ENCODE measurements at regions not wholly inside any gene's neighbourhood (a gene's known extent, or its start where the extent isn't known, plus 50 kb on each side); places are given as distances from the start of the nearest gene placed in this dataset.
"Not testable (repeated sequence)": the region's sequence is repeated elsewhere in the genome, so short reads cannot be mapped to it uniquely, and the experiment has no call there.

GRCh38 chr3:150146991-150147761 is 176.5 kb upstream of the PFN2 start:
- ChIA-PET CTCF (no interaction called here), POLR2A (no interaction called here)

- POLR2A ChIA-PET: no interaction called here
- CTCF ChIA-PET: no interaction called here
Measured at GRCh38 chr3:150145659-150146058, 175.0 kb upstream of the PFN2 start.

- CTCF ChIA-PET: no interaction called here
- POLR2A ChIA-PET: no interaction called here
Measured at GRCh38 chr3:150144191-150144708, 173.6 kb upstream of the PFN2 start.

GRCh38 chr3:150142936-150143335 is 172.2 kb upstream of the PFN2 start:
- POLR2A ChIA-PET: no interaction called here
- CTCF ChIA-PET: interaction anchor here (1.3 kb wide), 1 partner anchor 8 kb away, joined by 3 read pairs; no protein-coding TSS in a partner anchor

- ChIA-PET POLR2A (no interaction called here), CTCF (interaction anchor here (1.3 kb wide), 1 partner anchor 9 kb away, joined by 3 read pairs; no protein-coding TSS in a partner anchor)
Measured at GRCh38 chr3:150141790-150142326, 171.2 kb upstream of the PFN2 start.

GRCh38 chr3:150140614-150141321 is 170.1 kb upstream of the PFN2 start:
- CTCF ChIA-PET: no interaction called here
- POLR2A ChIA-PET: no interaction called here

GRCh38 chr3:150138824-150139223 is 168.1 kb upstream of the PFN2 start:
- CTCF ChIA-PET: no interaction called here
- POLR2A ChIA-PET: no interaction called here

GRCh38 chr3:150136242-150136641 is 165.5 kb upstream of the PFN2 start:
- CTCF ChIA-PET: no interaction called here
- POLR2A ChIA-PET: no interaction called here

GRCh38 chr3:150135287-150135721 is 164.6 kb upstream of the PFN2 start:
- ChIA-PET POLR2A (no interaction called here), CTCF (no interaction called here)

- CTCF ChIA-PET: no interaction called here
- POLR2A ChIA-PET: no interaction called here
Measured at GRCh38 chr3:150133293-150133692, 162.6 kb upstream of the PFN2 start.

- POLR2A ChIA-PET: no interaction called here
- CTCF ChIA-PET: interaction anchor here (0.6 kb wide), 1 partner anchor 361 kb away, joined by 4 read pairs; no protein-coding TSS in a partner anchor
Measured at GRCh38 chr3:150132101-150132749, 161.5 kb upstream of the PFN2 start.

- ChIA-PET POLR2A (no interaction called here), CTCF (no interaction called here)
Measured at GRCh38 chr3:150131663-150132062, 161.0 kb upstream of the PFN2 start.

- POLR2A ChIA-PET: no interaction called here
- CTCF ChIA-PET: no interaction called here
Measured at GRCh38 chr3:150130404-150131100, 159.9 kb upstream of the PFN2 start.

GRCh38 chr3:150129166-150129565 is 158.5 kb upstream of the PFN2 start:
- POLR2A ChIA-PET: no interaction called here
- CTCF ChIA-PET: interaction anchor here (0.5 kb wide), 1 partner anchor 364 kb away, joined by 3 read pairs; no protein-coding TSS in a partner anchor

- POLR2A ChIA-PET: no interaction called here
Measured at GRCh38 chr3:150128126-150128525, 157.4 kb upstream of the PFN2 start.

GRCh38 chr3:150127011-150127490 is 156.4 kb upstream of the PFN2 start:
- ChIA-PET CTCF (no interaction called here), POLR2A (no interaction called here)

More at GRCh38 chr3:150128126-150128525, 157.4 kb upstream of the PFN2 start:
- CTCF ChIA-PET: no interaction called here

GRCh38 chr3:150124142-150124541 is 153.4 kb upstream of the PFN2 start:
- ChIA-PET POLR2A (no interaction called here), CTCF (no interaction called here)

GRCh38 chr3:150123249-150123648 is 152.6 kb upstream of the PFN2 start:
- CTCF ChIA-PET, POLR2A ChIA-PET: not testable (repeated sequence)

GRCh38 chr3:150118219-150118618 is 147.5 kb upstream of the PFN2 start:
- CTCF ChIA-PET: no interaction called here
- POLR2A ChIA-PET: no interaction called here

GRCh38 chr3:150117076-150117475 is 146.4 kb upstream of the PFN2 start:
- ChIA-PET POLR2A (no interaction called here), CTCF (no interaction called here)

Data from activated CD8-positive, alpha-beta memory T cell treated with anti-CD3 and anti-CD28 coated beads for 36 hours (primary cell).